GM12872 (cell line): ENCODE measurements at regions not wholly inside any gene's neighbourhood (a gene's known extent, or its start where the extent isn't known, plus 50 kb on each side); places are given as distances from the start of the nearest gene placed in this dataset.

Experiments
- TF ChIP-seq, protein P1 (sequence below): IDR thresholded peaks from 3 replicates; pipeline ENCODE4 v1.5.1; 2011; ENCODE audit warnings: low read depth, mild to moderate bottlenecking, low read length, moderate library complexity; ENCODE audit not compliant: insufficient read depth

DNA sequence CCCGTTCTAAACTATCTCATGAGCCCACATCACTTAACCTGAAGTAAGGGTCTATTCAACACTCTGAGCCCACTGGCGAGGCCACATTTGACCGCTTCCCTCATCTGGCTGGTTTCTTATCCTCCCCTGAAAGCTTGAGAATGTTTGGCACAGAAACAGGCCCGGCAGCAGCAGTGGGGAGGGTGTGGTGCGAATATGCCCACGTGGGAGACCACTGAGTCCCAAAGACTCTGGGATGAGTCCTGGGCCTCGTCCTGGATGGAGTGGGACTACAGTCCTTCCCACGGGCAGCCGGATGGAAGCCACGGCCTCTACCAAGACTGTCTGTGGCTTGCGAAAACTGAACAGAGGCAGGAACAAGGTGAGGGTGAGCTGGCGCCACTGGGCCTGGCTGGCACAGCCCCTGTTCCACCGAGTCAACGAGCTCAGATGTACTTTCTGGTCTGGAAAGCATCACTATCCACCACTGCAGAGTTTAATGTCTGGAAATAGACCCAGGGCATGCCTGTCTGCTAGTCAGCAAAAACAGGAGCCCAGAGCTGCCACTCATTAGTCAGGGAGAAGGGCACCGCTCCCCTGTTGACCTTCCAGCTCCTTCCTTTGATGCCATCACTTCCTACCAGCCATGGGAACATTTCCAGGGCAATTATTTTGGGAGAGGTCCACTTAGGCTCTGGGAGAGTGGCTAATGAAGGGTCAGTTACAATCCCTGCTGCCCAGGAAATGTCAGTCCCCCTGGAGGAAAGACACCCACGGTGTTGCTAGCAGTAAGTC is 386.6 kb downstream of the MATN1 start:
- TF ChIP-seq, protein P1, sequence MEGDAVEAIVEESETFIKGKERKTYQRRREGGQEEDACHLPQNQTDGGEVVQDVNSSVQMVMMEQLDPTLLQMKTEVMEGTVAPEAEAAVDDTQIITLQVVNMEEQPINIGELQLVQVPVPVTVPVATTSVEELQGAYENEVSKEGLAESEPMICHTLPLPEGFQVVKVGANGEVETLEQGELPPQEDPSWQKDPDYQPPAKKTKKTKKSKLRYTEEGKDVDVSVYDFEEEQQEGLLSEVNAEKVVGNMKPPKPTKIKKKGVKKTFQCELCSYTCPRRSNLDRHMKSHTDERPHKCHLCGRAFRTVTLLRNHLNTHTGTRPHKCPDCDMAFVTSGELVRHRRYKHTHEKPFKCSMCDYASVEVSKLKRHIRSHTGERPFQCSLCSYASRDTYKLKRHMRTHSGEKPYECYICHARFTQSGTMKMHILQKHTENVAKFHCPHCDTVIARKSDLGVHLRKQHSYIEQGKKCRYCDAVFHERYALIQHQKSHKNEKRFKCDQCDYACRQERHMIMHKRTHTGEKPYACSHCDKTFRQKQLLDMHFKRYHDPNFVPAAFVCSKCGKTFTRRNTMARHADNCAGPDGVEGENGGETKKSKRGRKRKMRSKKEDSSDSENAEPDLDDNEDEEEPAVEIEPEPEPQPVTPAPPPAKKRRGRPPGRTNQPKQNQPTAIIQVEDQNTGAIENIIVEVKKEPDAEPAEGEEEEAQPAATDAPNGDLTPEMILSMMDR: no peak

DNA sequence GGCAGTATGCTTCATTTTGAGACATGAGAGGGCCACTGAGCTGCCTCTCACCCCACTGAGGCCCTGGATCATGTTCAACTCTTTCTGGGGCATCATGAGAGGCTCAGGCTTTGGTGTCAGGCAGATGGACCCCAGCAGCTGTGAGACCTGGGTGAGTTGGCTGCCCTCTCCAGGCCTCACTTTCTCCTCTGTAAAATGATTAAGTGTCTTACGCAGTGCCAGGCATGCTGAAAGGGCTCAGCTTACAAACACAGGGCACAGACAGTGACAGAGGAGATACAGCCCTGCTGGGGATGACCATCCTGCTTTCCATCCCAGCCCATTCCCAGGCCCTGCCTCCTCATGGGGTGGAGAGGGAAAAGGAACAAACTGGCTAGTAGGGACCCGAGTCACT is 387.4 kb downstream of the MATN1 start:
- TF ChIP-seq, protein P1: no peak

DNA sequence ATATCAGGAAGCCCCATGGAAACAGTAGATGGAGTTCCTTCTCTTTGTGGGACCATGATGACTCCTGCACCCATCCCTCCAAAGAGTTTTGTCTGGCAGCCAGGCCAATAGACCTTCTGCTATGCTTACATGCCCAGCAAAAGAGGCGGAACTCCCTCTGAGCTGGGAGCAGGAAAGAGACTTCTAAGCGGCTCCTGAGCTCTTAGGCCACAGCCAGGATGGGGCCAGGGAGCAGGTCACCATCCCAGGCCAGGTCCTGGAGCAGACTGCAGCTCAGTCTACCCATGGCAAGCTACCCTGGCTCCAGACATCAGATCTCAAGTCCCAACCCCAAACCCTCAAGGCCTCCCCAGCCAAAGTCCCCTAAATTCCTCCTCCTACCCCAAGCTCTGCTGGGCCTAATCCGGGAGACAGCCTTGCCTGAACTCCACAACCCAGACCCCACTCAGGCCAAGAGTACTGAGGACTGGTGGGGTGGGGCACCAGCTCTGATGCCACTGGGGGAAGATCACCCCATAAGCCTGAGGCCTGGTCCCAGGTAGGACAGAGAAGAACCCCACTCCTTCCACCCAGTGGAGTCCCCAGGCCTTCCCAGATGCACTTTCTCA is 387.9 kb downstream of the MATN1 start:
- TF ChIP-seq, protein P1: no peak

DNA sequence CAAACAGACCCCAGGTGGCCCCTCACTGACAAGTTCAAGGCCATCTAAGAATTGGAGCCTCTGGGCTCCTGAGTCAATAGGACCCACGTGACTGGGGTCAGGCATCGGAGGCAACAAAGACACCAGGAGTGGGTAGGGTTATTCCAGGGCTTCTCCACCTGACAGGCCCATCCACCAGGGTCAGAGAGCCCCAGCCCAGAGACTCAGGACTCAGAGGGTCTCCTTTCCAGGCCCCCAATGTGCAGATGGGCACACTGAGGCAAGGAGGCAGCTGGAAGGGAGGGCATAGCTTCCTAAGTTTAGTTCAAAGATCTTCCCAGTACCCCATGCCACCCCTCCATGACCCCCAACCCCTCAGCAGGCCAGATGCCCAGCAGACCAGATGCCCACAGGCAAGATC is 388.6 kb downstream of the MATN1 start:
- TF ChIP-seq, protein P1: no peak

DNA sequence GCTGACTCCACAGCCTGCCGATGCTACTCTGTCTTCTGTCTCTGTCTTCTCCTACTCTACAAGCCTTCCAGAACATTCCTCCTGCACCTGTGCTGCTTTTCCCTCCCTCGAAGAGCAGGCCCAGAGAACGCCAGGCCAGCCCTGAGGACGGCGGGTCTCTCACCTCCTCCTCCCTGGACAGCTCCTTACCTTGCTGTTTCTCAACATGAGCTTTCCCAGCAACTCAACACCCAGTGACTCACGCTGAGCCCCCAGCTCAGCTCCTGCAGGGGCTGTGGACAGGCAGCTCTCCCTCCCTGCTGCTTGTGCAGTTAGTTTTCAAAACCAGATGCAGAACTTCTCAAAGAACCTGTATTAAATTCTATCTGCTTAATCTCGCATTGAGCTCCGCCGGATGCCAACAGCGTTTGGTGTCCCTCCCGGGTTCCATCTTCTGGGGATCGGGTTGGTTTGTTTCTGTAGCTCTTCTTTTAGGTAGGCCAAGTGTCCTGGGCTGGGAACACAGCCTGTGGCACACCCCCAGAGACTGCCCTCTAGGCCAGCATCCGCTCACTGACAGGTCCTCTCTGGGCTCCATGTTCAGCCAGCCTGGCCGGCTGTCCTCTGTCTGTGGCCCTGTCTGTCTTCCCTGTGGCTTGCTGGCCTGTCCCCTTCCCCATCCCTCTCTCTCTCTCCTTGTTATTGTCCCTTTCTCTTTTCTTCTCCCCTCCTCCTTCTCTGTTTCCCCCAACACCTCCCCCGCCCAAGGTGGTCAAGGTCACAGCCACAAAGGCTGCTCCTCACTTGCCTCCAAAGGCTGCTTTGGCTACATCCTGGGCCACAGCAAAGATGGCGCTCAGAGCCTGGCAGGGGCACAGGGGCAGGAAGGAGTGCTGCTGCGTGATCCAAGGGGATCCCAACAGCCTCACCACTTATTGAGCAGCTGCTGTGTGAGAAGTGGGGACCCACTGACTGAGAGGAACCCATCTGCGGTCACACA is 391.0 kb downstream of the MATN1 start:
- TF ChIP-seq, protein P1: no peak

DNA sequence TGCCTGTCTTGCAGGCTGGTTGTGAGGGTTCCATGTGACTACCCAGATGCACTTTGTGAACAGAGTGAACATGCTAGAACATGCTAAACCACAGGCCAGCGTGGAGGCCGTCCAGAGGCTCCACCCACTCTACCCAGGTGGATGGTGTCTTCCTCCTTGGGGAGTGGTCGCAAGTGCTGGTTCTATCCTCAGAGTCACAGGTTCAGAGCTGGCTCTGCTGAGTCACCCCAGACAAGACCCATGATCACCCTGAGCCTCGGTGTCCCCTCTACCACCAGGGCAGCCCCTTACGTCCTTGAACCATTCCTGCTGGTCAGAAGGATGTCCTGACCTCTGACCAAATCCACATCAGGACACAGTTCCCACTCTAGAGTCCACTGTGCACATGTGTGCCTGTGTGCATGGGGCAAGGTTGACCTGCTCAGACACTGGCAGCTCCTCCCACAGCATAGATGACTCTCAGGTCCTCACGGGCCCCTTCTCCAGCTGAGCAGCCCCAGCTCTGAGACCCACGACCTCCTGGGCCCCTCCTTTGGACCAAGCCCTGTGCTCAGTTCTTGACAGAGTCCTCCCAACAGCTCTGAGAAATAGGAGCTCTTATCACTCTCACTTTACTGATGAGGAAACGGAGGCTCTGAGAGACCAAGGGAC is 391.8 kb downstream of the MATN1 start:
- TF ChIP-seq, protein P1: no peak

DNA sequence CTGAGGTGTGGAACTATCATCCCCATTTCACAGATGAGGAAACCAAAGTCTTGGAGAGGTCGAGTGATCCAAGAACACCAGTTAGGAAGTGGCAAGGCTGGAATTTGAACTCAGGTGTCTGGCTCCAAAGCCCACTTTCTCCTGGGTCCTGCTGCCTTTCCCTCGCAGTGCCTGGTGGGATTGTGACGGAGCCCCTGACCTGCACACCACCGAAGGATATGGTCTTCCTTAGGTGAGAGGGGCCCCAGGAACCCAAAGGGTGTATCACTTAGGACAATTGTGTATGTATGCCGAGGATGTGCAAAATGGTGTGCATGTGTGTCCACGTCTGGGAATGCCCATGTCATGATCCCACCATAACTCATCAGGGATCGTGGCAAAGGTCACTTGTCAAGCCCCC is 392.7 kb downstream of the MATN1 start:
- TF ChIP-seq, protein P1: no peak
